Stimulated activated CD4-positive, alpha-beta T cell treated with anti-CD3 and anti-CD28 coated beads, Interleukin-4, amount 100 ng/mL, for 48 hours (primary cell): ENCODE measurements at regions not wholly inside any gene's neighbourhood (a gene's known extent, or its start where the extent isn't known, plus 50 kb on each side); places are given as distances from the start of the nearest gene placed in this dataset.

Experiments used
- DNase-seq, 2 donors: peaks; one replicate each; pipeline ENCODE4 v3.0.0-alpha.2; 2020; ENCODE audit warnings: low read depth in 2 of 2

DNA sequence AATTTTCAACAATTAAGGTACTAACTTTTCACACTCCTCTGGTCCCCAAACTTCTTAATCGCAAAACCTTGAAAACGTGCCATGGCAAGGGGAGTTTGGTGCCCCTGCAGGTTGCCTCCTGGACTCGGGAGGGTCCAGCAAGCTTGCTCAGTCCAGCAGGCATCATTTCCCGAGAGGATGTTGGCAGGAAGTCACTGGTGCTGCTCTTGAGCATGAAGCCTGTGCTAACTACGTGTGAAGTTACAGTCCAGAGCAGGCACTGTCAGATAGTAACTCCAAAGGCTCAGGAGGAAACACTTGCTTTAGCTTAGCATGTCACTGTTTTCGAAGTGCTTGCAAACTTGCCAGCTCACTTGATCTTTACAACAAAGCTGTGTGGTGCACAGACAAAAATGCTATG is 215.4 kb downstream of the MYCN start:
- DNase-seq, result no peak

DNA sequence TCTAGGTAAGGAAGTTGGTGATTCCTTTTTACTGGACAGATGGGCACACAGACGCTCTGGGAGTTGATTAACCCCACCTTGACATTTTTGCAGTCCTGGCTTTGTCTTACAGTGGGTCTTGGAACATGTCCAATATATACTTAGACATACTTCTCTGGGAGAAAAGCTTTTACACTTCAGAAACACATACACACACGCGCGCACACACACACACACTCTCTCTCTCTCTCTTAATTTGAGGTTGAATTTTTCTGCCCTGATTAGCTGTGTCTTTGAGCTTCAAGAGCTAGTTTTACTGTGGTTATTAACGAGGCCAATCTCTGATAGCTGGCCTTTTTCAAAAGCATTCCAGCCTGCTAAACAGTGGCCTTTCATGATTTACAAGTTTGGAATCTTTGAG is 215.0 kb downstream of the MYCN start:
- no peak for DNase-seq

- no peak for DNase-seq
Observed at GRCh38 chr2:16154501-16155280, 214.3 kb downstream of the MYCN start.

DNA sequence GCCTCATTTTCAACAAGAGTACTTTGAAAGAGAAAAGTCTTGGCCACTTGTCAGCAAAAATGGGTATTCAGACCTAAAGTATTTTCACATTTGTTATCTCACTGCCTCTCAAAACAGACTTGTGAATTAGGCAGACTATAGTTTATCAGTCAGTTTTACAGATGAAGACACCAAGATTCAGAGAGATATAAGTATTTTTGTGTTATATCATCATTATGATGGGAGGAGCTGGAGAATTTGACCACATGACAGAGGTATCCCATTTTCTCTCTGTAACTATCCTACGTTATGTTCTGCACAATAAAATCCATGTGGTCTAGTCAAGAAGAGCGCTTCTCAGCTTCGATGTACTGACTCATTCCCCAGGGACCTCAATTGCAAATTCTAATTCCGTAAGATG is 213.7 kb downstream of the MYCN start:
- DNase-seq, result no peak

GRCh38 chr2:16153754-16154035 is 213.3 kb downstream of the MYCN start:
- no peak for DNase-seq

DNA sequence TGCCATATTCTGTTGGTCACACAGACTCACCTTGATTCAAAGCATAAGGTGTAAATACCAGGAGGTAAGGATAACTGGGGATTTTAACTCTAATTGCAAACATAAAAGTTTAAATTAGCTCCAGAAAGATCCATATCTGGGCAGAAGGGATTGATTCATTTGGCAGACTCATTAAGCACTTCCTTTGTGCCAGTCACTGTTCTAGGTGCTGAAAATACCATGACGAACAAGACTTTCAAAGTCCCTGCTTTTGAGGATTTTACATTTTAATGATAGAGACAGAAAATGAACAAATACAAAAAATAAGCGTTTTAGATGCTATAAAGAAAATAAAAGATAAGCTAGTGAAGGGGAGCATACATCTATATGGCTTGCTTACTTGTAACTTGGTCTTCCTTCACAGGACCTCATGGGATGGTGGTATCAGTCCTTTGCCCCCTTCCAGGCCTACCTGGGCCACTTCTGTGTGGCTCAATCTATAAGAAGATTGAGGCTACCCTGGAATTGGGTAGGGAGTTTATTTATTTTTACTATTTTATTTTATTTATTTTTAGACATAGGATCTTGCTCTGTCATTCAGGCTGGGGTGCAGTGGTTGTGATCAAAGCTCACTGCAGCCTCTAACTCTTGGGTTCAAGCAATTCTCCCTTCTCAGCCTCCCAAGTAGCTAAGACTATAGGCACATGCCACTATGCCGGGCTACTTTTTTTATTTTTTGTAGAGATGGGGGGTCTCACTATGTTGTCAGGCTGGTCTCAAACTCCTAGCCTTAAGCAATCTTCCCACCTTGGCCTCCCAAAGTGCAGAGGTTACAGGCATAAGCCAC is 212.8 kb downstream of the MYCN start:
- no peak for DNase-seq

DNA sequence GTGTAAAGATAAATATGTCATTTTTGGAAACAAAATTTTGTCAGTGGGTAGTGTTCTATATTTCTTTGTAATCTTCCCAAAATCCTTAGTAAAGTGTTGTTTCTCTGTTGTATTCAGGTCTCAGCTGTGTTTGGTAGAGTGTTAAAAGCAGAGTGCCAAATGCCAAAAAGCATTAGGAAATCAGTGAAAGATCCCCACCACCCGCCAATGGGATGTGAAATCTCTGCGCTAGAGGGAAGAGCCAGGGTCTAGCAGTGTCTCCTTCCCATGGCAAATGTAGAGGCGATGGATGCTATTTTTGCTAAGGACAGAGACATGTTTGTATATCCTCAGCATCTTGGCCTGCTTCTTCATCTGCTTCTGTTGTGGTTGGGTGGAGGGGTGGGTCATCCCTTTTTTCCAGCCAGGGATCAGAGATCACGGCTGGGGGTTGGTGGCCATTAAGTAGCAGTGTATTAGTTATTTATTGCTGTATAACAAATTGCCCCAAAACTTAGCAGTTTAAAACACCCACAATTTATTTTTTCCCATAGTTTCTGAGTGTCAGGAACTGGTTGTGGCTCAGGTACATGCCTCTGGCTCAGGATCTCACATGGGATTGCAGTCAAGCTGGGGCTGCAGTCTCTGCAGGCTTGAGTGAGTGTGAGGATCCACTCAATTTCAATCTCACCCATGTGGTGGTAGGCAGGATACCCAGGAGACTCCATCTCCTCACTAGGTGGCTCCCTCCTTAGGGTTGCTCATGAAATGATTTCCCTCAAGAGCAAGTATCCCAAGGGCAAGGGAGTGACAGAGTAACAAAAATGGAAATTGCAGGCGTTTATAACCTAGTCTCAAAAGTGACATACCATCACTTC is 211.9 kb downstream of the MYCN start:
- no peak for DNase-seq

DNA sequence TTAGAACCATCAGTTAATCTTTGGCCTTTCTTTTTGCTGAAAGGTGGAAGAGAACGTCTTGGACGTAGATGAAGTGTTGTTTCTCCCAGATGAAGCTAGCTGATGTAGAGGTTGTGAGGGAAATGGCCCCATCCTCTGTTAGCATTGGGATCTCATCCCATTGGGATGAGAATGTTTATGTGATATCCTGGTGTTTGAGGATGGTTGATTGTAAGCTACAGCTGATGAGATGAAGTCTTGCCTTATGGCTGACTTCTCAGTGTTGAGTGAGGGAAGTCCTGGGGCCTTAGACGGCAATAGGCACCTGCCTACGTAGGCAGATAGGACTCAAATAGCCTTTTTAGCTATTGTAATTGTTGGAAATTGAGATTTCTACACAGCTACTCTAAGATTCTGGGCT is 211.3 kb downstream of the MYCN start:
- no peak for DNase-seq

GRCh38 chr2:16151281-16151570 is 210.9 kb downstream of the MYCN start:
- DNase-seq, result no peak

DNA sequence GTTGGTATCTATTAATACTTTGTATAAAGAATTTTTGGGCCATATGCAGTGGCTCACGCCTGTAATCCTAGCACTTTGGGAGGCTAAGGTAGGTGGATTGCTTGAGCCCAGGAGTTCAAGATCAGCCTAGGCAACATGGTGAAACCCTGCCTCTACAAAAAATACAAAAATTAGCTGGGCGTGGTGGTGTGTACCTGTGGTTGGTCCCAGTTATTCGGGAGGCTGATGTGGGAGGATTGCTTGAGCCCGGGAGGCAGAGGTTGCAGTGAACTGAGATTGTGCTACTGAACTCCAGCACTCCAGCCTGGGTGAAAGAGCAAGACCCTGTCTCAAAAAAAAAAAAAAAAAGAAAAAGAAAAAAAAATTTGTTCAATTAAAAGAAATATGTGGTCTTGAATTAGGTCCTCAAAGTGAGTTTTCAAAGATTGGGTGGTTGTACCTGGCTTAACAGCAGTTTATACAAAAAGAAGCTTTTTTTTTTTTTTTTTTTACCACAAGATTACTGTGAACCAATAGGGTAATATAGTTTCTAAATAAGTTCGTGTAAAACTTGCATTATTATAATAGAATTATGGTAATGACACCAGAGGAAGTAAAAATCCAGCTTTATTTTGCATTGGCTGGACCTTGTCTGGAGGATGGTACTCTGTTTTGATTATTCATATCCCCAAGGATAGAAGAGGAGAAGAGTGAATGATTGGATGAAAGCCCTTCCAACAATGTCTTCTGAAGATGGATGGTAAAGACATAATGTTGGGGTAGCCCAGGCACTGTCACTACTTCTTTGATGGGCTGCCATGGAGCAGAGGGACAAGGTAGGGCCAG is 210.3 kb downstream of the MYCN start:
- no peak for DNase-seq

DNA sequence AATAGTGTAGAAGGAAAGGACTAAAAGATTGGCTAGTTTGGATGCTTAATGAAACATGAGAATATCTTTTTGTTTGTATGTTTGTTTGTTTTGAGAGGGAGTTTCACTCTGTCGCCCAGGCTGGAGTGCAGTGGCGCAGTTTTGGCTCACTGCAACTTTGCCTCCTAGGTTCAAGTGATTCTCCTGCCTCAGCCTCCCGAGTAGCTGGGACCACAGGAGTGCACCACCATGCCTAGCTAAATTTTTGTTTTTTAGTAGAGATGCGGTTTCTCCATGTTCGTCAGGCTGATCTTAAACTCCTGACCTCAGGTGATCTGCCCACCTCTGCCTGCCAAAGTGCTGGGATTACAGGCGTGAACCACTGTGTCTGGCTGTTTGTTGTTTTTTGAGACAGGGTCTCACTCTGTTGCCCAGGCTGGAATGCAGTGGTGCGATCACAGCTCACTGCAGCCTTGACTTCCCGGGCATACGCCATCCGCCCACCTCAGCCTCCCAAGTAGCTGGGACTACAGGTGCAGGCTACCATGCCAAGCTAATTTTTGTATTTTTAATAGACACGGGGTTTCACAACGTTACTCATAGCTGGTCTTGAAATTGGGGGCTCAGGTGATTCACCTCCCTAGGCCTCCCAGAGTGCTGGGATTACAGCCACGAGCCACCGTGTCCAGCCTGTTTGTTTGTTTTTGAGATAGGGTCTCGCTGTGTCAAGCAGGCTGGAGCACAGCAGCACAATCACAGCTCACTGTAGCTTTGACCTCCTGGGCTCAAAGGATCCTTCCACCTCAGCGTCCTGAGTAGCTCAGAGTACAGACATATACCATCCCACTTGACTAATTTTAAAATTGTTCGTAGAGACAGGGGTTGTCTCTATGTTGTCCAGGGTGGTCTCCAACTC is 209.2 kb downstream of the MYCN start:
- DNase-seq, result no peak

DNA sequence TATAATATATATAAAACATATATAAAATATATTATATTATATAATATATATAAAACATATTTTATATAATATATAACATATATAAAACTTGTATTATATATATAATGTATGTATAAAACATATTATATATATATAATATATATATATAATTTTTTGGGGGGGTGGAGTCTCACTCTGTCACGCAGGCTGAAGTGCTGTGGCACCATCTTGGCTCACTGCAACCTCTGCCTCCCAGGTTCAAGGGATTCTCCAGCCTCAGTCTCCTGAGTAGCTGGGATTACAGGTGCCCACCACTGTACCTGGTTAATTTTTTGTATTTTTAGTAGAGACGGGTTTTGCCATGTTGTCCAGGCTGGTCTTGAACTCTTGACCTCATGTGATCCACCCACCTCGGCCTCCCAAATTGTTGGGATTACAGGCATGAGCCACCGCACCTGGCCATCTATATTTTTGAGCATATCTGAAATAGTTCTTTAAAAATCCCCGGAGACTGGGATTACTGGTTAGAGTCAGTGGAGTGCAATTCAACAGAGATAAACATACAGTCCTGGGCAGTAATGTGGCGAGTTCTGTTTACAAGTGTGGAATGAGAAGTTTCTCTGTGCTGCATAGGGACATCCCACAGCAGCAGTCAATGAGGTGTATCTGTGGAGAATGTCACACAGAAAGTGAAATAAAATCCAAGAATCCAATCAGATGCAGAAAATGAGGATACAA is 208.4 kb downstream of the MYCN start:
- no peak for DNase-seq

- no peak for DNase-seq
Observed at GRCh38 chr2:16142383-16143361, 202.3 kb downstream of the MYCN start.

DNA sequence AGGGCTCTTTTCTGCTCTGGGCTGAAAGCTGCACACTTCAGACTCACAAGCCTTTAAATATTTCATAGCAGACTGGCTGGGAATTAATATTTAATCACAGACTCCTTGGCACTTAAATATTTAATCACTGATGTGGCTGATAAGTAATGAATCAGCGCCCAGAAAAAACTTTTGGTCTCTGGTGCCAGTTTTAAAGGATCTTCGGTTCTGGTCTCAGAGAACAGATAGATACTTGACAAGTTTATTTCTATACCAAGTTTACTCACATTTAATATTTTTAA is 201.2 kb downstream of the MYCN start:
- no peak for DNase-seq

- DNase-seq, result no peak
Observed at GRCh38 chr2:16140771-16141640, 200.7 kb downstream of the MYCN start.

GRCh38 chr2:16139663-16140615 is 199.6 kb downstream of the MYCN start:
- DNase-seq, result no peak
